Lung (tissue), 11 donors: ENCODE measurements at regions not wholly inside any gene's neighbourhood (a gene's known extent, or its start where the extent isn't known, plus 50 kb on each side); places are given as distances from the start of the nearest gene placed in this dataset.
"Not testable (repeated sequence)": the region's sequence is repeated elsewhere in the genome, so short reads cannot be mapped to it uniquely, and the experiment has no call there.

ENCODE experiments used
- ATAC-seq: fragments of 200-7000 bp; cut with Tn5 transposase; one replicate; pipeline ENCODE4 v1.9.1; 2020; ENCODE audit warnings: moderate number of reproducible peaks; ENCODE audit not compliant: insufficient read depth, low FRiP score
- DNase-seq, 3 donors: peaks; one replicate each; pipeline ENCODE4 v3.0.0-alpha.2; 2013 to 2017
- H3K27ac ChIP-seq, 2 donors: one replicate each; pipeline ENCODE4 v1.5.1; 2013; ENCODE audit warnings: mild to moderate bottlenecking in 2 of 2, moderate library complexity in 2 of 2, control low read depth in 1 of 2, inconsistent platforms in 1 of 2, low read depth in 1 of 2, low read length in 1 of 2
- H3K27me3 ChIP-seq, 3 donors: one replicate each; pipeline ENCODE4 v1.5.1; 2013; ENCODE audit warnings: low read length in 2 of 3; ENCODE audit not compliant: control insufficient read depth in 3 of 3, insufficient read depth in 3 of 3
- H3K36me3 ChIP-seq, 4 donors: one replicate each; pipeline ENCODE4 v1.5.1; 2013; ENCODE audit warnings: low read length in 4 of 4, mild to moderate bottlenecking in 1 of 4, moderate library complexity in 1 of 4; ENCODE audit not compliant: control insufficient read depth in 4 of 4, insufficient read depth in 4 of 4
- H3K4me1 ChIP-seq, 5 donors: one replicate each; pipeline ENCODE4 v1.5.1; 2013; ENCODE audit warnings: low read length in 5 of 5, mild to moderate bottlenecking in 2 of 5, moderate library complexity in 1 of 5; ENCODE audit not compliant: control insufficient read depth in 5 of 5, insufficient read depth in 5 of 5
- H3K4me3 ChIP-seq: one replicate; pipeline ENCODE4 v1.5.1; 2013; ENCODE audit warnings: mild to moderate bottlenecking, control low read depth, moderate library complexity
- H3K9ac ChIP-seq, 2 donors: one replicate each; pipeline ENCODE4 v1.5.1; 2013; ENCODE audit warnings: low read length in 2 of 2, control low read depth in 1 of 2; ENCODE audit not compliant: insufficient read depth in 1 of 2
- H3K9me3 ChIP-seq, 4 donors: one replicate each; pipeline ENCODE4 v1.5.1; 2013; ENCODE audit warnings: low read length in 3 of 4, mild to moderate bottlenecking in 1 of 4, moderate library complexity in 1 of 4; ENCODE audit not compliant: control insufficient read depth in 4 of 4, insufficient read depth in 3 of 4
- CTCF ChIP-seq: IDR thresholded peaks from 2 replicates; pipeline ENCODE4 v1.5.1; 2012; ENCODE audit warnings: mild to moderate bottlenecking; ENCODE audit errors: control extremely low read depth, extremely low read depth
- WGBS, 2 donors: extraction: QIAGEN DNeasy Blood & Tissue Kit; methylation state at CpG; one replicate each; pipeline ENCODE4 v1.1.7; 2013; 5-methylcytosine and 5-hydroxymethylcytosine counted together
- donor health status: control.
- donor health status: control.
- donor health status: Bipolar disorder and iron deficiency.
- donor health status: healthy.
- donor health status: DM: yes; HTN: yes; CAD: no.

GRCh38 chr2:90220623-90221299 is 1529.3 kb downstream of the RPIA start:
- ATAC-seq: not testable (repeated sequence)
- WGBS, 2 donors: 73 to 82% methylated on average over 2 of the region's 2 CpGs

GRCh38 chr2:90221300-90221651 is 1529.8 kb downstream of the RPIA start:
- no peak for DNase-seq
- no peak overlapping the region for H3K27ac ChIP-seq
- no peaks in the 10 kb centered on the region for H3K27me3 ChIP-seq
- 12 to 39% methylated on average over 1 of the region's 1 CpG for WGBS, 2 donors
- no peaks in the 10 kb centered on the region for H3K4me1 ChIP-seq
- H3K9me3 ChIP-seq: no peaks in the 10 kb centered on the region
- no peak overlapping the region for H3K4me3 ChIP-seq
- ATAC-seq: no peak
- no peak for TF ChIP-seq CTCF
- no peaks in the 10 kb centered on the region for H3K36me3 ChIP-seq
- H3K9ac ChIP-seq: no peak overlapping the region

More at GRCh38 chr2:90220623-90221299, 1529.3 kb downstream of the RPIA start:
- not testable (repeated sequence) for H3K36me3 ChIP-seq, H3K4me3 ChIP-seq, H3K4me1 ChIP-seq, H3K9ac ChIP-seq, H3K9me3 ChIP-seq, H3K27ac ChIP-seq, H3K27me3 ChIP-seq, DNase-seq

- H3K9me3 ChIP-seq, ATAC-seq, DNase-seq: not testable (repeated sequence)
These were observed 1533.3 kb downstream of the RPIA start for GRCh38 chr2:90224767-90225166.

GRCh38 chr2:90226465-90227072 is 1535.1 kb downstream of the RPIA start:
- DNase-seq, H3K4me3 ChIP-seq, H3K36me3 ChIP-seq, H3K27ac ChIP-seq, H3K4me1 ChIP-seq, H3K27me3 ChIP-seq, ATAC-seq, H3K9ac ChIP-seq, H3K9me3 ChIP-seq: not testable (repeated sequence)
- WGBS, 2 donors: 31 to 51% methylated on average over 4 to 5 of the region's 5 CpGs

More at GRCh38 chr2:90224767-90225166, 1533.3 kb downstream of the RPIA start:
- not testable (repeated sequence) for H3K36me3 ChIP-seq, H3K27ac ChIP-seq, H3K27me3 ChIP-seq, H3K9ac ChIP-seq, H3K4me1 ChIP-seq, H3K4me3 ChIP-seq

- H3K9ac ChIP-seq, H3K4me3 ChIP-seq, ATAC-seq, H3K36me3 ChIP-seq, H3K9me3 ChIP-seq, H3K27me3 ChIP-seq, H3K27ac ChIP-seq, H3K4me1 ChIP-seq, DNase-seq: not testable (repeated sequence)
- 82 to 85% methylated on average over 4 of the region's 4 CpGs for WGBS, 2 donors
These were observed 1539.7 kb downstream of the RPIA start for GRCh38 chr2:90231199-90231598.

GRCh38 chr2:90235452-90235851 is 1544.0 kb downstream of the RPIA start:
- not testable (repeated sequence) for ATAC-seq, H3K9me3 ChIP-seq, DNase-seq, H3K36me3 ChIP-seq, H3K27ac ChIP-seq, H3K4me1 ChIP-seq, H3K4me3 ChIP-seq, H3K27me3 ChIP-seq, H3K9ac ChIP-seq
- WGBS, 2 donors: 29 to 30% methylated on average over 1 of the region's 1 CpG

GRCh38 chr2:90237923-90238361 is 1546.5 kb downstream of the RPIA start:
- not testable (repeated sequence) for ATAC-seq, H3K27me3 ChIP-seq, H3K9me3 ChIP-seq, H3K4me3 ChIP-seq, H3K36me3 ChIP-seq, H3K4me1 ChIP-seq, H3K9ac ChIP-seq, H3K27ac ChIP-seq
- 27 to 36% methylated on average over 31 of the region's 31 CpGs for WGBS, 2 donors
- DNase-seq: peak; percentile 19 to 46 (median 23)
